ENCODE measurements at regions not wholly inside any gene's neighbourhood (a gene's known extent, or its start where the extent isn't known, plus 50 kb on each side); places are given as distances from the start of the nearest gene placed in this dataset.

DNA sequence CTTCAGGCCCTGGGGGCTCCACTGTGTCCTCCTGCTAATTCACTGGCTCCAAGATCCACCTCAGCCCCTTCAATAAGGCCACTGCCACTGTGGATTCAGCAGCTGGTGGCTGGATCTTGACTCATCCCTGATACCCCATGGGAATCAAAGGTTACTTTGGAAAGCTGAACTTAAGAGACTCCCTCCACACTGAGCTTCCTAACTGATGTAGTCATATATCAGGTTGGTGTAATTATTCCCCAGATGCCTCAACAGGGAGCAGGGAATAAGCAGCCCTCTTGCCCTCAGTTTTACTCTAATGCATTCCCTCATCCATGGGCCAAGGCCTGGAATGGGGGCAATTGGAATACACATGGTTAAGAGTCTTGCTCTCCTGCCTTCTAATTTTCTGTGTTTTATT is 164.6 kb downstream of the FASLG start:
- H3K4me2 ChIP-seq (ENCODE audit: control insufficient read depth, extremely low read depth, insufficient read depth, low read depth, low read length), result no peak overlapping the region
- dilution Hi-C loops (cut with MboI; ENCODE audit: extremely low pct_ligation_motif_present, low sequenced_read_pairs), result no loop called here
- no peaks in the 10 kb centered on the region for H3K79me2 ChIP-seq (ENCODE audit: control insufficient read depth, insufficient read depth, low read length)
- TF ChIP-seq EZH2 (IDR thresholded peaks at IDR 0.05; ENCODE audit: low read length), result no peak
- TF ChIP-seq, protein P1, sequence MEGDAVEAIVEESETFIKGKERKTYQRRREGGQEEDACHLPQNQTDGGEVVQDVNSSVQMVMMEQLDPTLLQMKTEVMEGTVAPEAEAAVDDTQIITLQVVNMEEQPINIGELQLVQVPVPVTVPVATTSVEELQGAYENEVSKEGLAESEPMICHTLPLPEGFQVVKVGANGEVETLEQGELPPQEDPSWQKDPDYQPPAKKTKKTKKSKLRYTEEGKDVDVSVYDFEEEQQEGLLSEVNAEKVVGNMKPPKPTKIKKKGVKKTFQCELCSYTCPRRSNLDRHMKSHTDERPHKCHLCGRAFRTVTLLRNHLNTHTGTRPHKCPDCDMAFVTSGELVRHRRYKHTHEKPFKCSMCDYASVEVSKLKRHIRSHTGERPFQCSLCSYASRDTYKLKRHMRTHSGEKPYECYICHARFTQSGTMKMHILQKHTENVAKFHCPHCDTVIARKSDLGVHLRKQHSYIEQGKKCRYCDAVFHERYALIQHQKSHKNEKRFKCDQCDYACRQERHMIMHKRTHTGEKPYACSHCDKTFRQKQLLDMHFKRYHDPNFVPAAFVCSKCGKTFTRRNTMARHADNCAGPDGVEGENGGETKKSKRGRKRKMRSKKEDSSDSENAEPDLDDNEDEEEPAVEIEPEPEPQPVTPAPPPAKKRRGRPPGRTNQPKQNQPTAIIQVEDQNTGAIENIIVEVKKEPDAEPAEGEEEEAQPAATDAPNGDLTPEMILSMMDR (optimal IDR thresholded peaks at IDR 0.05 in 1 of 3, IDR thresholded peaks at IDR 0.05 in 1 of 3, conservative IDR thresholded peaks at IDR 0.05 in 1 of 3; ENCODE audit: extremely low read depth in 1 of 3, insufficient read depth in 2 of 3, low read length in 3 of 3), result no peak
- H4K20me1 ChIP-seq (ENCODE audit: control insufficient read depth, extremely low read depth, insufficient read depth, low read length), result no peaks in the 10 kb centered on the region
- DNase-seq (ENCODE audit: low read depth, low spot score) (no peak), FAIRE-seq (no peak)
- H3K36me3 ChIP-seq (ENCODE audit: control insufficient read depth in 2 of 2, extremely low read depth in 1 of 2, insufficient read depth in 2 of 2, low read length in 2 of 2), result no peaks in the 10 kb centered on the region
- no peak overlapping the region for H3K4me3 ChIP-seq (ENCODE audit: control insufficient read depth in 2 of 3, extremely low read depth in 1 of 3, insufficient read depth in 2 of 3, low read depth in 1 of 3, low read length in 3 of 3)
- peaks cover 5% of the 10 kb centered on the region for H3K4me1 ChIP-seq (ENCODE audit: control insufficient read depth, extremely low read depth, insufficient read depth, low read length)
- no peaks in the 10 kb centered on the region for H3K27me3 ChIP-seq (ENCODE audit: control insufficient read depth, extremely low read depth, insufficient read depth, low read length)
- no peak overlapping the region for H2AFZ ChIP-seq (ENCODE audit: control insufficient read depth, low read length)
- no peak overlapping the region for H3K9ac ChIP-seq (ENCODE audit: control insufficient read depth, extremely low read depth, insufficient read depth, low read length)
- H3K9me3 ChIP-seq (ENCODE audit: control insufficient read depth, low read depth, low read length), result no peaks in the 10 kb centered on the region
- H3K27ac ChIP-seq (ENCODE audit: control insufficient read depth, insufficient read depth, low read length), result no peak overlapping the region
- H3K9me1 ChIP-seq (ENCODE audit: control insufficient read depth, extremely low read depth, insufficient read depth, low read length), result no peaks in the 10 kb centered on the region

DNA sequence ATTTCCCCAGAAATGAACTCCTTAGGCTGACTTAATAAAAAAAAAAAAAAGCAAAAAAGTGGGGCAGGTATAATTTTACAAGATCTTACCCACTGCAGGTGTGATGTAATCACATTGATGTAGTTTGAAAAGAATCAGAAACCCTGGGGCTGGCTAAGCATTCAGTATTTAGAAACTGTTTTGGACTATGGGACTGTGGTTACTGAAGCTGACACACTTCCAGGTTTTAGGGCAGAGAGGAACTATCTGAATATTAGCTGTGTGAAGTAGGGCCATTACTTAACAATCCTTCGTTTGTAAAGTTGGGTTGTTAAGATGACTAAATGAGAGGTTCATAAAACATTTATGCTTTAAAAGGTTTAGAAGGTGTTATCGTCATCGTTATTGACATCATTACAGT is 165.3 kb downstream of the FASLG start:
- DNase-seq (ENCODE audit: low read depth, low spot score) (no peak), FAIRE-seq (peak; percentile 52)
- Histone ChIP-seq H3K36me3 (ENCODE audit: control insufficient read depth in 2 of 2, extremely low read depth in 1 of 2, insufficient read depth in 2 of 2, low read length in 2 of 2) (no peaks in the 10 kb centered on the region), H3K27ac (ENCODE audit: control insufficient read depth, insufficient read depth, low read length) (no peak overlapping the region), H4K20me1 (ENCODE audit: control insufficient read depth, extremely low read depth, insufficient read depth, low read length) (no peaks in the 10 kb centered on the region), H3K4me2 (ENCODE audit: control insufficient read depth, extremely low read depth, insufficient read depth, low read depth, low read length) (no peak overlapping the region), H3K4me3 (ENCODE audit: control insufficient read depth in 2 of 3, extremely low read depth in 1 of 3, insufficient read depth in 2 of 3, low read depth in 1 of 3, low read length in 3 of 3) (no peak overlapping the region), H3K9me3 (ENCODE audit: control insufficient read depth, low read depth, low read length) (no peaks in the 10 kb centered on the region), H3K4me1 (ENCODE audit: control insufficient read depth, extremely low read depth, insufficient read depth, low read length) (peaks cover 5% of the 10 kb centered on the region), H3K79me2 (ENCODE audit: control insufficient read depth, insufficient read depth, low read length) (no peaks in the 10 kb centered on the region), H3K9ac (ENCODE audit: control insufficient read depth, extremely low read depth, insufficient read depth, low read length) (no peak overlapping the region), H3K27me3 (ENCODE audit: control insufficient read depth, extremely low read depth, insufficient read depth, low read length) (no peaks in the 10 kb centered on the region), H2AFZ (ENCODE audit: control insufficient read depth, low read length) (no peak overlapping the region), H3K9me1 (ENCODE audit: control insufficient read depth, extremely low read depth, insufficient read depth, low read length) (no peaks in the 10 kb centered on the region)
- dilution Hi-C loops (cut with MboI; ENCODE audit: extremely low pct_ligation_motif_present, low sequenced_read_pairs), result no loop called here
- TF ChIP-seq, protein P1 (optimal IDR thresholded peaks at IDR 0.05 in 1 of 3, IDR thresholded peaks at IDR 0.05 in 1 of 3, conservative IDR thresholded peaks at IDR 0.05 in 1 of 3; ENCODE audit: extremely low read depth in 1 of 3, insufficient read depth in 2 of 3, low read length in 3 of 3), result no peak
- no peak for TF ChIP-seq EZH2 (IDR thresholded peaks at IDR 0.05; ENCODE audit: low read length)
